ENCODE measurements at regions not wholly inside any gene's neighbourhood (a gene's known extent, or its start where the extent isn't known, plus 50 kb on each side); places are given as distances from the start of the nearest gene placed in this dataset.

DNA sequence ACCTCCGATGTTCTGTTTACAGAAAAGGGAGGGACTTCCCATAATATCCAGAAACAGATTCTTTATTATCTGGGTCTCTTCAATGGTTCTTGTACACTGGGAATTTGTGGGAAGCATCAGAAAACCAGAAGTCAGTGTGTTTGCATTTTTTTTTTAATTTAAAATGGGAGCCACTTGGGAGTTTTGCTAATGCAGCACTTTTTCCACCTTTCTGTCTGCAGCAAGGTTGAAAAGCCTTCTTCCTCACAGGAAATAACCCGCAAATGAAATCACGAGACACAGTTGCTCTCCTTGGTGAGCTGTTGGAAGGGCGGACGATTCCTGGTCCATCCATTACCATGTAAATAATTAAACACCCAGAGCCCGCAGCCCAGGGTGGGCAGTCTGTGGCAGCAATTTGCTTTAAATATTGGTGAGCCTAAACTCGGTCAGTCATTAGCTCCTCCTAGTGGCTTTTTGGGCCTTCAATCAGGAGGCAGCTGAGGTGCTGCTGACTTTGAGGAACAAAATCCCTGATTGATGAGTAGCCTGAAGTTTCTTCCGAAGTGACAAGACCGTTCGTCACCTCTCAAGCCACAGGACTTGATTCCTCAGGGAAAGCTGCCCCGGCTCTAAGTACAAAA, 471.5 kb downstream of the EPHA4 start:
- no peak for DNase-seq

DNA sequence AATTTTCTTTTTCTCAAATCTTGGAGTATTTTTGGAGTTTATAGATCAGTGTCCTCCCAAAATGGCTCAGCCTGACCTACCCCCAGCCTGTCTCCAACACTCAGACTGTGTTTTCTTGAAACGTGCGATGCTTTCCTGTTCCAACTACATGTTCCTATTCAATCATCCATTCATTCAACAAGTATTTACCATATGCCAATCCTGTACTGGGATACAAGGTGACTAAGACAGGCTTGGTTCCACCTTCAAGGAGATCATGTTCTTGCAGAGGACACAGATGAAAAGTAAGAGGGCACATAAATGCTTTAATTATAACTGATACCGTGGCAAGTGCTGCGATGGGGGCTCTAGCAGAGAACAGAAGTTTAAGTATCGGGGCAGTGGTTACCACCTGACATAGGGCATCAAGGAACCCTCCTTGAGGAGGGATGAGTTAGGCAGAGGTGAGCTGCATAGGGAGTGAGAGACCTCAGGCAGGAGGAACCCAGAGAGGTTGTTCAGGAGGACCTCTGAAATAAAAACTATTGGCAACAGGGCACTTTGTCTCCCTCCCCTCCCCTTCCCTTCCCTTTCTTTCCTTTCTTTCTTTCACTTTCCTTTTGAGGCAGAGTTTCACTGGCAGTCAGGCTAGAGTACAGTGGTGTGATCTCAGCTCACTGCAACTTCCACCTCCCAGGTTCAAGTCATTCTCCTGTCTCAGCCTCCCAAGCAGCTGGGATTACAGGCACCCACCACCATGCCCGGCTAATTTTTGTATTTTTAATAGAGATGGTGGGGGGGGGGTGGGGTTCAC, 469.0 kb downstream of the EPHA4 start:
- DNase-seq, result no peak

DNA sequence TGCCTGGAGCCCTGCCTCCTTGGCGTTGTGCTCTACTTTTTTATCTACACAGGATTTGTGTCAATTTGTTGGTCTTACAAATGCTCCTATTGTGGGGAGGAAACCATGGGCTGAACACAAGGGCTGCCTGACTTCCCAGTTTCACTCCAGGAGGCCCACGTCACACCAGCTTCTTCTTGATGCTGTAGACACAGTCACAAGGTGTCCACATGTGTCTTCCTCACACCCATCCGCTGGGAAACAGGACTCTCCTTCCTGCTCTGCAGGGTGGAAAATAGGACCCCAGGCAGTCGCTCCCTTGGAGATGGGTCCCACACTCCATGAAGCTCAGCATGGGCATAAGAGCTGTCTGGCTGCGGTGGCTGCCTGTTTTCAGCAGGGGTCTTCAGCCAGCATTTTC, 468.2 kb downstream of the EPHA4 start:
- no peak for DNase-seq

DNA sequence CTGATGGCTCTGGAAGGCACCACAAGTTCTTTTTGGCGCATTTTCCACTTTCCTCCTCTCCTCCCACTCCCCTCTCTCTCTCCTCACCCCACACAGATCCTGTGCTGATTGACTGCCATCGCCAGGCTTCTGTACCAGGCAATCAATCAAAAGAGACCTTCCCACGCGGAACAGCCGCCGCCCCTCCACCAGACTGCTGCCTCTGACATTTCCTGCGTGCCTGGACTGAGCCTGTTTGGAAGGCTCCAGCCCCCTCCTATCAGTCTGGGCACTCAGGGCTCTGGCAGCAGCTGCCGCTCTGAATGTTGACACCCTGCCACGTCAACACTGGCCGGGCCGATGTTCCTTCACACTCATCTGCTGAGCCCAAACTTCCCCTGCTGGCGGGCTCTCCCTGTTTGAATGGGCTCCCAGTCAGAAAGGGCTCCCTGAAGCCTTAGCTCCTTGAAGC, 467.7 kb downstream of the EPHA4 start:
- peak; percentile 25 for DNase-seq

DNA sequence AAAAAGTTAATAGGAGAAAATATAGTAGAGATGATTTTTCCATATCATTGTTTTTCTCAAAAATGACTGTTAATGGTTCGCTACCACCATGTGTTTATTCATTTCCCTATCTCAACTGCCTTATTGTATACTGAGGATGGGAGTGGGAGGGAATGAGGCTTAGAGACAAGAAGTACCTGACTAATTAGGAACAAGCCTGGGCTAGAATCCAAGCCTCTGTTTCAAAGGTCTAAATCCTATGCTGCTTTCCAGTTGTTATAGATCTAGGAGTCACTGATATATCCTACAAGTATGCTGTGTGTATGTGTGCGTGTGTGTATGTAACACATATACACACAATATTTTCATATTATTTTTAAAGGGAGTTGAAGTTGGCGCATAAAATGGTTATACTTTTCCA, 465.9 kb downstream of the EPHA4 start:
- DNase-seq, result no peak

DNA sequence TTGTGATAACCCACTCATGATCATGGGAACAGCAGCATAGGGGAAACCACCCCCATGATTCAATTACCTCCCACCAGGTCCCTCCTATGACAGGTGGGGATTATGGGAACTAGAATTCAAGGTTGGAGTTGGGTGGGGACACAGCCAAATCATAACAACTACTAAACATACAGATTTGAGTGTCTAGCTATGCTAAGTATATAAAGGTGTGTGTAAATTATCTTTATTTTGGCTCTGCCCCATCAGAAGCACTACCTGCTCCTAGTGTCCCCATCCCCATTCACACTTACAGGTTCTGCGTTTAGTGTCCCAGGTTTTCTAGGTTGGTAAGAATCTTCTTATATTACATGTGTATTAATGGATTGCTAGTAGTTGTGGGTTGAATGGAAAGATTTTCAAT, 464.7 kb downstream of the EPHA4 start:
- no peak for DNase-seq

DNA sequence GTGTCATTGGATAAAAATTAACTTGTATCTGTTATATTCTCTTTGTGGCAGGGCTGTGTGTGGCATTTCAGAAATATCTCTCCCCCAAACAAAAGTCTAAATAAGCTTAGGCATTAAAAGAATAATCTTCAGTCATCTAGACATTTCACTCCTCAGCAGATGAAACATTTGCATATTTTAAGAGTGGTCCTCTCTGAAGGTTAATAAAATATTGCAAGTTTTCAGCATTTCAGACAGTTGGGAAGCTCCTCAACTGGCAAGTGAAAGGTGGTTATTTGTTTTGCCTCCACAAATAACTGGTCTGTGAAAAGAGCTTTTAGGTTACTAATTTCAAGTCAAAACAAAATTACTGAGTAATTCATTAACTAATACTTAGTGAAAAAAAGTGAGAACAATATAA, 462.6 kb downstream of the EPHA4 start:
- DNase-seq, result no peak

DNA sequence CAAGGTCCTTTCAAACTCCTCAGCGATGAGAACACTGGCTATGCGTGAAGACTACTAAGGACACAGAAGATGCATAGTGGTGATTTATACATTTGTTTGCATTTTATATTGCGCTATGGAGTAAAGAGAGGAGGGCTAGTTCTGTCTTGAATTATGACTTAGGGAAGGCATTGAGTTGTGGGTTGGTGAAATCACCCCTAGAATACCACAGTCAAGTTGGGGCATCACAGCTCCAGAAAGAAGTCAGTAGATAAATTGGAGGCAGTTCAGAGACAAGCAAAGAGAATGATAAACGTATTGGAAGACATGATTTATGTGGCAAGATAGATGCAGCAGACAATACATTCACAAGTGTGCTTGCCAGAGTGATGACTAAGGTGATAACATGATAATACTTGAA, 460.4 kb downstream of the EPHA4 start:
- no peak for DNase-seq

DNA sequence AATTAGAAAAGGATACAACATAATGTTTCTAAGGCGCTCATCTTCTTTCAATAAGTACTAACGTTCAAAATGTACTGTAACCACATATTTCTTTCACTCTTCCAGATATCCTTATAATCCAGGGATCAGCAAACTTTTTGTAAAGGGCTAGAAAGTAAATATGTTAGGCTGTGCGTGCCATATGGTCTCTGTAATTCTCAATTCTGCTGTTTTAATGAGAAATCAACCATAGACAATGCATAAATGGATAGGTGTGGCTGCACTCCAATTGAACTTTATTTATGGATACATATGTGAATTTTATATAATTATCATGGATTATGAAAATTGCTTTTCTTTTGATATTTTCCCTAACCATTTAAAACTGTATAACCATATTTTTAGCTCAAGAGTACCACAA, 459.4 kb downstream of the EPHA4 start:
- no peak for DNase-seq

DNA sequence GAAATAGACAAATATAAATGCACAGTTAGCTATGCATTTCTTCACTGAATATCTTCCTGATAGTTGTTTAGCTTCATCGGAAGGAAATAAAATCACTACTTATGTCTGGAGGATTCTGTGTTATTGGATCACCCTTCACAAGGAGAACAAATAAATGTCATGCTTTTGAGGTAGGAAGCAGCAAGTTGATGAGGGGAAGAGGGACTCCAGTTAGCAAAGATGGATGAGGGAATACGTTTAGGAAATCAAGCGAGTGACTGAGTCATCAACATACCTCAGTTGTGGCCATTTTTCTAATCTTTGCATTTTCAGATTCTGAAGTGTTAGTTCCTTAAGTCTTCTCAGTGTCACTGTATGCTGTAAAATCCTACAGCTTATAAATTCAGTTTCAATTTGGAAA, 456.2 kb downstream of the EPHA4 start:
- no peak for DNase-seq

DNA sequence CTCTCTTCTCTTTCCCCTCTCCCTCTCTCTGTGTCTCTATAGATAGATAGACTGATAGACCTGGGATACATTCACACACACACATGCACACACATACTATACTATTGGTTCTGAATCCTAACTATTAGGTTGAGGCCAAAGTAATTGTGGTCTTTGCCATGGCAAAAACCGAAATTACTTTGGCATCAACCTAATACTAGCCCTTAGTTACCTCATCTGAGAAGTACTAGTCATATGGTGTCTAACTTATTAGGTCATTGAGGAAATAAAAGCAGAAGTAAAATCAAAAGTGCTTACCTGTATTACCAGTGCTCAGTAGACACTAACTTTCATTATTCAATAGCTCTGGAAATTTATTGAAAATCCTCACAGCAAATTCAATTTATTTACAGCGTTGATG, 451.5 kb downstream of the EPHA4 start:
- no peak for DNase-seq

DNA sequence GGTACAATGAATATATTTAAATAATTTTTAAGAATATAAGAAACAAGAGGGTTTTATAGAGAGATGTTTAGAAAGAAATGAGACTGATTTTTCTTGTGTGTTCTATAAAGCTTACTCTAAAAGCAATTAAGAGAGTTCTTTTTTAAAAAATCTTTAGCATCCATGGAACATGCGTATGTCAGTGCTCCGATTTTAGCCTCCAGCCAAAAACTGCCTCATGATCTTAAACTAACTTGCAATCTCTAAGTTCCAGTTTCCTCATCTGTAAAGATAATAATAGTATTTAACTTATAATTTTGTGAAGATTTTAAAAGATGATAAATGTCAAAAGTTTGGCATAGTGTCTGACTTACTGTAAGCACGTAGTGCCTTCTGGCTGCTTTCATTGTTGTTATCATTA, 448.7 kb downstream of the EPHA4 start:
- no peak for DNase-seq

DNA sequence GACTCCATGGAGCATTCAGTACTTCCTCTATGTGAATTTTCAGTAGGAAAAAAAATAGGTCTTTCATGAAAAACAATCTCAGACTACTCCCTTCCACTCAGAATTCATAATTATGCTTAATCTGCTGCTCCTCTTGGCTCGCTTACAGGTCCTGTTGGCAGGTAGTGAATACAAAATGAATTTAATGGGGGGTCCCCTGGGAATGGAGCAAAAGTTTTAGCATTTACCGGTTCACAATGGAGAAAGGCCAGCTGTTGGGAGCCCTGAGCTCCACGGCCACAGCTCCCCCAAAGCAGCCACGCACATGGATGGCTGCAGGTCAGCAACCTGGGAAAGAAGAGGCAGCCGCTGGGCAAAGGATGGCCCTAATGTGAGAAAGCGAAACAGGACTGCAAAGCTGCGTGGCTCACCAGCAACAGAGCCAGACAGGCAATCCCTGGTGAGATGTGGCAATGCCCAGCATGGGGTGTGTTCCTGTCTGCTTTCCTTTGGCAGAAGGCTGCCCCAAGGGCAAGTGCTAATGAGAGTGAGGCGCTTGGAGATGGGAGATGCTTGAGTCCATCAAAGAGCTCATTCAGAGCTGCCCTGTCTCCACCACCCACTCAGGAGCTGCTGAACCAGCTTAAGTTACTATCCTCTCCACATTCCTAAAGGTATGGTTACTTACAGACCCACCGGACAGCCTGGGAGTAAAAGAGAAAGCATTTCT, 447.4 kb downstream of the EPHA4 start:
- DNase-seq, result no peak

DNA sequence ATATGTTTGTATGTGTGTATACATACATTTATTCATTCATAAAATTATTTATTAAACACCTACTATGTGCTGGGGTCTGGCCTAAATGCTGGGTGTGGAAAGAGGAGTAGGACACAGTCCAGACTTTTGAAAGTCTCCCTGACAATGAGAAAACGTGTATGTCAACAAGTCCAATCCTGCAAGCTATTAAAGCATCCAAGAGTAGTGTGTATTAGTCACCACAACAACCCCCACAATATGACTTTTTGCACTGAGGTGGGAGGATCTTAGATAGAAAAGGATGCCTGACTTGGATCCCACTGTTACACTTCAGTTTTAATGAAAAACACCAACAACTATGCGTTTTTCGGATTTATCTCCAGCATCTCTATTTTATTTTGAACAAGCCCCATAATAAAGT, 446.4 kb downstream of the EPHA4 start:
- no peak for DNase-seq

DNA sequence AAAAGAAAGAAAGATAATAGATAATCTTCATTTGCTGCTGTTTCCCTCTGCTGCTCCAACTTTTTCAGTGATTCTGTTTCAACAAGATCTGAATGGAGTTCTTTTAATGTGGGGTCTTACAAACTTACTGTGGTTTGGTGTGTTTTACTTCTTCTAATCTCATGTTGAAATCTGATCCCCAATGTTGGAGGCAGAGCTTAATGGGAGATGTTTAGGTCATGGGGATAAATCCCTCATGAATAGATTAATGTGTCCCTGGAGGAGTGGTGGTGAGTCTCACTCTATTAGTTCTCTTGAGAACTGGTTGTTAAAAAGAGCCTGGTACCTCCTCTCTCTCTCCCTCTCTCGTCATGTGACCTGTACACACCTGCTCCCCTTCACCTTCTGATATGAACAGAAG, 442.4 kb downstream of the EPHA4 start:
- no peak for DNase-seq

DNA sequence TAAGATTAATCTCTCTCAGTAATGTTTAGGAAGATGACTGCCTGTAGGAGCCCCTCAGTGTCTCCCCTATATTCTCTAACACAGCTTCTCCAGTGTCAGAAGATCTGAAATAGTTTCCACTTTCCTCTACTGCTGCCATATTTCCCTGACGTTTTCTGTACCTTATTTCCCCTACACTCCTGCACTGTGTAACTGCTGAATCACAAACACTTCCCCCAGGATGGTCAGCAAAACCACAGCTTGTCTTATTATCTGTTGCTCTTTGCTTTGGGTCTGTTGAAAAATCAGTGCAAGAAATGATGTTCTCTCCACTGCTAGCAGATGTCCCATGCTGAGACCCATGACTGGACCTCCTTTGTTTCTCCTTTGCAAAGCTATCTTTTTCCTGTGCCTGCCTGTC, 441.7 kb downstream of the EPHA4 start:
- DNase-seq, result no peak

DNA sequence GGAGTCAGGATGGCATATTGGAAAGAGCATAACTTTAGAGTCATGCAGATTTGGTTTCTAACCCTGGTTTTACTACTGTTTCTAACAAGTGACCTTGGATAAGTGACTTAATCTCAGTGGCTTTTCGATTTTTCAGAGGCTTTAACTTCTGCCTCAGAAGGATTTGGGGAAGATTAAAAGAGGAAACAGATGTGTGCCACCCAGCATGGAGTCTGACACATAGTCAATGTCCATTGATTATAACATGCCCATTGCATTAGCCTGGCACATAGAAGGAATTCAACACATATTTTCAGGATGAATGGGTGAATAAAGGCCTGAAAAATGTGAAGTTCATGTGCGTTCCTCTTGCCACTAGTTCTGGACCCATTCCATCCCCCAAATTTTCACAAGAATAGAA, 438.2 kb downstream of the EPHA4 start:
- DNase-seq, result no peak

DNA sequence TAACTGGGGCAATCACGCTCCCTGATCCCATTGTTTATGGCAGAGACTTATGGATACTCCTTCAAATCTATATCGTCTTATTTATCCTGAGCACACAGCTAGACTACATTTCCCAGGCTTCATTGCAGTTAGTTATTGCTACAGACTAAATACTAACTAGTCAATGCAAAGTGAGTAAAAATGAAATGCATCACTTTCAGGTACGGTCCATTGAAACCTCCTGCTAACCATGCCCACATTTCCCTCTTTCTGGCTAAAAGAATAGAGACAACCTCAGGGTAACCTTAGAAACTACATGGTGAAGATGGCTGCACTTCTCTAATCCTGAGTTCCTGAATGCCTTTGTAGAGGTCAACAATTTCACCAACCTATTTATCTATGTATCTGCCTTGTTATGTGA, 437.4 kb downstream of the EPHA4 start:
- no peak for DNase-seq

DNA sequence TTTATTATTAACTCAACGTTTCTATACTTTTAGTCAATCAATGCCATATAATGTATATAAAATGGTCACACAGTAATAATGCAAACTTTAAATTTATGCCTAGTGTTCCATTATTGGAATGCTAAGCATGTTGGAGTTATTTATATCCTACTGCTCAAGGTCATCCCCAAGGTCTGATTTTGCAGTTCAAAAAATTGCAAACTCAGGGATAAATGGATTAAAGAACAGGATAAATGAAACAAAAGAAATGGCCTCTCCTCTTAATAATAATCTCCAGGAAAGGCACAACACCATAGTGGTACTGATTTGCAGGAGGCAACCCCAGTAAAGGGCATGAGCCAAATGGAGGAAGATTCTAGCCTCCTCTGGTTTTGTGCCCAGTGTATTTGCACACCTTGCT, 436.4 kb downstream of the EPHA4 start:
- DNase-seq, result no peak

DNA sequence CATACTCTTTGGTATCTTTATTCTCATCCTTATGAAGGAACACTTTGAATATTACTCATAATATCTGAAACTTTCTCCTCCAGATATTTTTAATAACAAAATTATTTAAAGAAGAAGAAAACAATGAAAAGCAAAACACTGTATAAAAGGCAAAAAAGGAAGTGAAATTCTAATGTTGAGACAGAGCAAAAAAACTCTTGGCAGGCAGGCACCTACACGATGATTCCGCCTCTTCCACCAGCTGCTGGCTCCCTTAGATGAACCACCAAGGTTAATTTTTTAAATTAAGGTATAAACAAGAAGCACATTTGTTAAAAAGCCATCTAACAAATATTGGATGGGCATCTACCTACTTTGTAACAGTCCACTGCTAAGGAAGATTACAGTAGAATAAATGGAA, 434.7 kb downstream of the EPHA4 start:
- no peak for DNase-seq

DNA sequence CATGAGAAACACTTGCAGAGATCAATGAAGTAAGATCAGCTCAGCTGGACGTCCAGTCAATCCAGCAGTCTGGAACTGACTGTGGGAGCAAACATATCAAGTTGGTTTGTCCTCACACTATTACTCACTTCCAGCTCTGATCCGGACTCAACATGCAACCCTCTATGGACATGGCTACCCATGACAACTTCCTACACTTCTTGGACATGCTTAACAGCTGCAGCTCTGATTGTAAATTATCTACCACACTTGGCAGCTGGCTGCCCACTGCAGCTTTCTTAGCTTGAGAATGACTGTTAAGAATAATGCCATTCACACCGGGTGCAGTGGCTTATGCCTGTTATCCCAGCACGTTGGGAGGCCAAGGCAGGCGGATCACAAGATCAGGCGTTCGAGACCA, 429.8 kb downstream of the EPHA4 start:
- no peak for DNase-seq

DNA sequence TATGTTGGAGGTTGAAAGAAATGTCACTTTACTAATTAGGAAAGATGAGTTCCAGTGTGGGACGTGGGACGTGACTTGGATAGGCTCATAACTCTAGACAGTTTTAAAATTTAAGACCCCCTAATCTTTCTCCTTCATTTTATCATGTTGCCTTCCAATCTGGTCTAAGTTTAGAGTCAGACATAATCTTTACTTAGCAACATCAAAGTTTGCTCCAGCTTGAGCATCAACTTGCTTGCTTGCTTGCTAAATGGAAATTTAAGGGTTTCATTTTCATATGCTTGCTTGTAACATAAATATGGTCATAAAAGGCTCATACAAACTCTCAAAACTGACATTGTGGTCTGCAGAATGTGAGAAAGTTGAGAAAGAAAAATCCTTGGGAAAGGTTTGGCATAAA, 428.9 kb downstream of the EPHA4 start:
- DNase-seq, result no peak

DNA sequence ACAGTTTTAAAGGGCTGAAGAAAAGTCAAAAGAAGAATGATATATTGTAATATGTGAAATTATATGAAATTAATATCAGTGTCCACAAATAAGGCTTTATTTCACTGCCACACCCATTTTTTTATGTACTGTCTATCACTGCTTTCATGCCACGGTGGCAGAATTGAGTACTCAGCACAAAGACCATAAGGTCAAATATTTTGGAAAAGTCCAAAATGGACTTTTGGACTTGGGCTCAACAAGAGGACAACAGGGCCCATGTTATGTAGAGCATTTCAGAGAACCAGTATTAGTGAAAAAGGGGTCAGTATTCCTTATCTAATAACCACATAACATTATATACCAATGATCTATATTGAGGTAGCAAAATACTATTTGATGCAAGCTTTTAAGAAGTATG, 427.2 kb downstream of the EPHA4 start:
- DNase-seq, result no peak

DNA sequence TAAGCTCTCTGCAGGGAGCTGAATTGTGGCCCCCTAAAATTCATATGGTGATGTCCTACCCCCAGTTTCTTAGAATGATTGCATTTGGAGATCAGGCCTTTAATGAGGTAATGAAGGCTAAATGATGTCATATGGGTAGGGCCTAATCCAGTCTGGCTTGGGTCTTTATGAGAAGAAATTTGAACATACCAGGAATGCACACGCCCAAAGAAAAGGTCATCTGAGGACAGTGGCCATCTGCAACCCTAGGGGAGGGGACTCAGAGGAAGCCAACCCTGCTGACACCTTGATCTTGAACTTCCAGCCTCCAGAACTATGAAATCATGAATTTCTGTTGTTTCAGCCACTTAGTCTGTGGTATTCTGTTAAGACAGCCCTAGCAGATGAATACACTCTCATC, 426.7 kb downstream of the EPHA4 start:
- DNase-seq, result no peak
